Suprapubic skin (tissue), 3 donors: ENCODE measurements at regions not wholly inside any gene's neighbourhood (a gene's known extent, or its start where the extent isn't known, plus 50 kb on each side); places are given as distances from the start of the nearest gene placed in this dataset.

ENCODE experiments used
- CTCF ChIP-seq, 2 donors: fragments of 200-600 bp in 1 of 2; fragments of 450-650 bp in 1 of 2; sonication (generic) in 1 of 2; IDR thresholded peaks; one replicate each; pipeline ENCODE4 v1.5.1; 2016 to 2019; ENCODE audit warnings: antibody characterized with exemption in 2 of 2, mild to moderate bottlenecking in 1 of 2, moderate library complexity in 1 of 2
- POLR2A ChIP-seq, 2 donors: fragments of 450-650 bp; IDR thresholded peaks; one replicate each; pipeline ENCODE4 v1.6.1; 2017; ENCODE audit warnings: antibody characterized with exemption in 2 of 2, mild to moderate bottlenecking in 2 of 2, moderate library complexity in 2 of 2

DNA sequence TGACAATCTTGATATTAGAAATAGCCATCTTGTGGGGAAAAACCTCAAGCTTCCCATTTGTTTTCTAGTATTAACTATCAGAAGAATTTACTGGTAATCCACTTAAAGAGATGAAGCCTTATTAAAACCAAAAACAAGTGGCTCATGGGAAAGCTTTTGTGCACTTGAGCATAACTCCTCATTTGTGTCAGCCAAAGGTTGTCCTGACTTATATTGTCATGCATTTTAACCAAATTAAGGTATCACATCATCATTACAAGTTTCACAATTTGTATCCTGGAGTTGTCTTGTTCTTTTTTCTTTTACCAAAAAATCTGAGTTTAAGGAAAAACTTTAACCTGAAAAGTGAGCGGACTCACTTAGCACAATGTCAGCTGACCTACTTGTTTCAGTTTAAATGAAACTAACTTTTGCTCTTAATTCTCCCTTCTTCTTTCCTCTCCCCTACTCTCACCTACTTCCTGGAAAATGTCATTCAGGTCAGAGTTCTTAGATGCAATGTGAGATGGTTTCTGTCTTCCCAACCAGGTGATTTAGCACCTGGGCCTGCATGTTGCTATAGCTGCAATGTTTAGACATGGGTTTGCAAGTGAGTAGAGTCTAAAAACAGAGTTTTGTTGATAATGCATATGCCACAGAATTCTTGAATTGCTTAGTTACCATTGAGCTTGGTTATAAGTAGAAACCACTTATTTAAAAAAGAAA lies 82.8 kb downstream of the TNFAIP3 start:
- TF ChIP-seq POLR2A (IDR thresholded peaks at IDR 0.05) (no peak), CTCF (IDR thresholded peaks at IDR 0.05) (no peak)
